NT2/D1 (cell line): ENCODE measurements at regions not wholly inside any gene's neighbourhood (a gene's known extent, or its start where the extent isn't known, plus 50 kb on each side); places are given as distances from the start of the nearest gene placed in this dataset.

Experiments used
- DNase-seq: peaks from one replicate; pipeline ENCODE4 v3.0.0-alpha.2; 2011; ENCODE audit warnings: low read depth, low spot score
- H3K27me3 ChIP-seq: 2 replicates; pipeline ENCODE4 v1.6.0; 2011; ENCODE audit warnings: mild to moderate bottlenecking; ENCODE audit not compliant: insufficient read length, insufficient read depth
- H3K36me3 ChIP-seq: 2 replicates; pipeline ENCODE4 v1.6.1; 2011; ENCODE audit warnings: mild to moderate bottlenecking, low read length, mixed read lengths; ENCODE audit not compliant: insufficient read depth, insufficient read length
- H3K4me1 ChIP-seq: 2 replicates; pipeline ENCODE4 v1.5.1; 2011; ENCODE audit not compliant: insufficient read depth, insufficient read length
- H3K4me3 ChIP-seq: 2 replicates; pipeline ENCODE4 v1.5.1; 2011; ENCODE audit warnings: low read depth; ENCODE audit not compliant: insufficient read length
- H3K9ac ChIP-seq: 2 replicates; pipeline ENCODE4 v1.6.0; 2011; ENCODE audit warnings: low read depth; ENCODE audit not compliant: insufficient read length
- H3K9me3 ChIP-seq: 2 replicates; pipeline ENCODE4 v1.5.1; 2011; ENCODE audit warnings: mild to moderate bottlenecking, low read length; ENCODE audit not compliant: insufficient read depth
- SUZ12 ChIP-seq: IDR thresholded peaks from 2 replicates; pipeline ENCODE4 v1.6.1; 2011; ENCODE audit not compliant: insufficient read length, insufficient read depth; ENCODE audit errors: extremely low read depth
- YY1 ChIP-seq: IDR thresholded peaks from 2 replicates; pipeline ENCODE4 v1.6.1; 2011; ENCODE audit not compliant: insufficient read length, insufficient read depth
- ZNF274 ChIP-seq: IDR thresholded peaks from 2 replicates; pipeline ENCODE4 v1.6.1; 2011; ENCODE audit warnings: mild to moderate bottlenecking, low read depth, low read length

- Histone ChIP-seq H3K4me3 (no peak overlapping the region), H3K9me3 (no peaks in the 10 kb centered on the region)
- no peak for TF ChIP-seq ZNF274
- TF ChIP-seq SUZ12: no peak
- no peak for TF ChIP-seq YY1
Observed at GRCh38 chr3:88346643-88347042, 196.9 kb downstream of the C3orf38 start.

GRCh38 chr3:88362428-88362827 is 212.7 kb downstream of the C3orf38 start:
- no peak overlapping the region for H3K4me3 ChIP-seq
- H3K9ac ChIP-seq: no peak overlapping the region
- TF ChIP-seq YY1 (no peak), SUZ12 (no peak), ZNF274 (no peak)
- no peaks in the 10 kb centered on the region for H3K4me1 ChIP-seq
- no peaks in the 10 kb centered on the region for H3K9me3 ChIP-seq
- no peaks in the 10 kb centered on the region for H3K27me3 ChIP-seq
- no peak for DNase-seq
- no peaks in the 10 kb centered on the region for H3K36me3 ChIP-seq

More at GRCh38 chr3:88346643-88347042, 196.9 kb downstream of the C3orf38 start:
- Histone ChIP-seq H3K9ac (no peak overlapping the region), H3K27me3 (no peaks in the 10 kb centered on the region), H3K36me3 (no peaks in the 10 kb centered on the region), H3K4me1 (no peaks in the 10 kb centered on the region)
- DNase-seq: no peak

GRCh38 chr3:88364926-88365325 is 215.2 kb downstream of the C3orf38 start:
- H3K9me3 ChIP-seq: no peaks in the 10 kb centered on the region
- DNase-seq: no peak
- no peak overlapping the region for H3K9ac ChIP-seq
- no peaks in the 10 kb centered on the region for H3K27me3 ChIP-seq
- no peak overlapping the region for H3K4me3 ChIP-seq
- TF ChIP-seq YY1 (no peak), ZNF274 (no peak), SUZ12 (no peak)
- no peaks in the 10 kb centered on the region for H3K36me3 ChIP-seq
- H3K4me1 ChIP-seq: no peaks in the 10 kb centered on the region

- TF ChIP-seq ZNF274: no peak
- no peak for TF ChIP-seq SUZ12
- TF ChIP-seq YY1: no peak
- no peak for DNase-seq
- no peaks in the 10 kb centered on the region for H3K27me3 ChIP-seq
- H3K9me3 ChIP-seq: peaks cover 5% of the 10 kb centered on the region; the same call in 1 of the 2 replicates
- H3K4me1 ChIP-seq: no peaks in the 10 kb centered on the region
- H3K4me3 ChIP-seq: no peak overlapping the region
- H3K9ac ChIP-seq: no peak overlapping the region
- H3K36me3 ChIP-seq: no peaks in the 10 kb centered on the region
Observed at GRCh38 chr3:88369337-88369736, 219.6 kb downstream of the C3orf38 start.

- Histone ChIP-seq H3K36me3 (no peaks in the 10 kb centered on the region), H3K9me3 (peaks cover 5% of the 10 kb centered on the region; the same call in 1 of the 2 replicates), H3K9ac (no peak overlapping the region), H3K27me3 (no peaks in the 10 kb centered on the region), H3K4me3 (no peak overlapping the region), H3K4me1 (no peaks in the 10 kb centered on the region)
- no peak for TF ChIP-seq YY1
- no peak for TF ChIP-seq ZNF274
- TF ChIP-seq SUZ12: no peak
- no peak for DNase-seq
Observed at GRCh38 chr3:88369767-88370166, 220.0 kb downstream of the C3orf38 start.

- Histone ChIP-seq H3K9ac (no peak overlapping the region), H3K36me3 (no peaks in the 10 kb centered on the region), H3K9me3 (no peaks in the 10 kb centered on the region), H3K4me3 (no peak overlapping the region), H3K4me1 (no peaks in the 10 kb centered on the region), H3K27me3 (no peaks in the 10 kb centered on the region)
- no peak for DNase-seq
- TF ChIP-seq YY1 (no peak), SUZ12 (no peak), ZNF274 (no peak)
Observed at GRCh38 chr3:88385090-88385489, 235.3 kb downstream of the C3orf38 start.

- DNase-seq: no peak
- Histone ChIP-seq H3K9me3 (no peaks in the 10 kb centered on the region), H3K4me3 (no peak overlapping the region), H3K9ac (no peak overlapping the region), H3K27me3 (no peaks in the 10 kb centered on the region), H3K4me1 (no peaks in the 10 kb centered on the region), H3K36me3 (no peaks in the 10 kb centered on the region)
- TF ChIP-seq ZNF274 (no peak), SUZ12 (no peak), YY1 (no peak)
Observed at GRCh38 chr3:88398581-88398980, 248.8 kb downstream of the C3orf38 start.

GRCh38 chr3:88403319-88403718 is 253.6 kb downstream of the C3orf38 start:
- TF ChIP-seq ZNF274 (no peak), SUZ12 (no peak), YY1 (no peak)
- DNase-seq: no peak
- Histone ChIP-seq H3K36me3 (no peaks in the 10 kb centered on the region), H3K9ac (no peak overlapping the region), H3K27me3 (no peaks in the 10 kb centered on the region), H3K9me3 (no peaks in the 10 kb centered on the region), H3K4me1 (no peaks in the 10 kb centered on the region), H3K4me3 (no peak overlapping the region)
